ENCODE measurements at regions not wholly inside any gene's neighbourhood (a gene's known extent, or its start where the extent isn't known, plus 50 kb on each side); places are given as distances from the start of the nearest gene placed in this dataset.

GRCh38 chr16:49179714-49180330 is 101.8 kb downstream of the CBLN1 start:
- no peak for TF ChIP-seq POLR2A (IDR thresholded peaks at IDR 0.05; ENCODE audit: low read depth, low read length)
- no peak for TF ChIP-seq POLR2AphosphoS5 (IDR thresholded peaks at IDR 0.05; ENCODE audit: low read depth, low read length)

All from GM12892 (cell line).